ENCODE measurements at regions not wholly inside any gene's neighbourhood (a gene's known extent, or its start where the extent isn't known, plus 50 kb on each side); places are given as distances from the start of the nearest gene placed in this dataset.

- no peak overlapping the region for H3K4me3 ChIP-seq (ENCODE audit: low read depth, low read length)
- no peak for DNase-seq (ENCODE audit: low read depth)
- no peak for TF ChIP-seq CTCF (IDR thresholded peaks at IDR 0.05; ENCODE audit: insufficient read depth, low read depth, low read length, missing control alignments)
Measured at GRCh38 chr4:23706972-23707651, 182.7 kb downstream of the PPARGC1A start.

GRCh38 chr4:23700197-23700596 lies 189.7 kb downstream of the PPARGC1A start:
- DNase-seq (ENCODE audit: low read depth), result no peak
- no peak overlapping the region for H3K4me3 ChIP-seq (ENCODE audit: low read depth, low read length)
- TF ChIP-seq CTCF (IDR thresholded peaks at IDR 0.05; ENCODE audit: insufficient read depth, low read depth, low read length, missing control alignments), result no peak

GRCh38 chr4:23697722-23698121 lies 192.1 kb downstream of the PPARGC1A start:
- DNase-seq (ENCODE audit: low read depth), result no peak
- TF ChIP-seq CTCF (IDR thresholded peaks at IDR 0.05; ENCODE audit: insufficient read depth, low read depth, low read length, missing control alignments), result no peak
- H3K4me3 ChIP-seq (ENCODE audit: low read depth, low read length), result no peak overlapping the region

GRCh38 chr4:23697001-23697528 lies 192.8 kb downstream of the PPARGC1A start:
- DNase-seq (ENCODE audit: low read depth), result no peak
- TF ChIP-seq CTCF (IDR thresholded peaks at IDR 0.05; ENCODE audit: insufficient read depth, low read depth, low read length, missing control alignments), result no peak
- H3K4me3 ChIP-seq (ENCODE audit: low read depth, low read length), result no peak overlapping the region

GRCh38 chr4:23686169-23686897 lies 203.5 kb downstream of the PPARGC1A start:
- TF ChIP-seq CTCF (IDR thresholded peaks at IDR 0.05; ENCODE audit: insufficient read depth, low read depth, low read length, missing control alignments), result no peak
- H3K4me3 ChIP-seq (ENCODE audit: low read depth, low read length), result no peak overlapping the region
- no peak for DNase-seq (ENCODE audit: low read depth)

GRCh38 chr4:23685471-23685870 lies 204.4 kb downstream of the PPARGC1A start:
- TF ChIP-seq CTCF (IDR thresholded peaks at IDR 0.05; ENCODE audit: insufficient read depth, low read depth, low read length, missing control alignments), result no peak

More at GRCh38 chr4:23685471-23685870, 204.4 kb downstream of the PPARGC1A start:
- H3K4me3 ChIP-seq (ENCODE audit: low read depth, low read length), result no peak overlapping the region
- no peak for DNase-seq (ENCODE audit: low read depth)

Measured in GM12865 (cell line).